Activated CD4-positive, alpha-beta T cell treated with anti-CD3 and anti-CD28 coated beads, Interleukin-2, amount 50 U/mL, for 48 hours (primary cell): ENCODE measurements at regions not wholly inside any gene's neighbourhood (a gene's known extent, or its start where the extent isn't known, plus 50 kb on each side); places are given as distances from the start of the nearest gene placed in this dataset.
"Not testable (repeated sequence)": the region's sequence is repeated elsewhere in the genome, so short reads cannot be mapped to it uniquely, and the experiment has no call there.

ENCODE experiments used
- DNase-seq, 2 experiments: peaks; one replicate each; pipeline ENCODE4 v3.0.0-alpha.2; 2020

GRCh38 chr12:4822572-4822971 is 87.1 kb upstream of the KCNA1 start:
- DNase-seq: no peak

- DNase-seq: no peak
These were observed 85.3 kb upstream of the KCNA1 start for GRCh38 chr12:4824380-4824779.

- DNase-seq: no peak
These were observed 84.5 kb upstream of the KCNA1 start for GRCh38 chr12:4825011-4825858.

DNA sequence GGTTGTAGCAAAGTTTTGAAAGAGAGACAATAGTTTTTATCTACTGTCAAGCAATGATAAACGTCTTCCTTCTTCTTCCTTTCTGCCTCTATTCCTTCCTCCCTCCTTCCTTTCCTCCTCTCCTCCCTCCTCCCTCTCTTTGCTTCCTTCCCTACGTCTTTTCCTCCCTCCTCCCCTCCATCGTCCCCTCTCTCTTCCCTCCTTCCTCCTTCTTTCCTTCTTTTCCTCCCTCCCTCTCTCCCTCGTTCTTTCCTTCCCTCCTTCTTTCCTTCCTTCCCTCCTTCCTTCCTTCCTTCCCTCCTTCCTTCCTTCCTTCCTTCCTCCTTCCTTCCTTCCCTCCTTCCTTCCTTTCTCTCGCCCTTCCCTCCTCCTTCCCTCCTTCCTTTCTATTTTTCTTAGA is 82.8 kb upstream of the KCNA1 start:
- no peak for DNase-seq

DNA sequence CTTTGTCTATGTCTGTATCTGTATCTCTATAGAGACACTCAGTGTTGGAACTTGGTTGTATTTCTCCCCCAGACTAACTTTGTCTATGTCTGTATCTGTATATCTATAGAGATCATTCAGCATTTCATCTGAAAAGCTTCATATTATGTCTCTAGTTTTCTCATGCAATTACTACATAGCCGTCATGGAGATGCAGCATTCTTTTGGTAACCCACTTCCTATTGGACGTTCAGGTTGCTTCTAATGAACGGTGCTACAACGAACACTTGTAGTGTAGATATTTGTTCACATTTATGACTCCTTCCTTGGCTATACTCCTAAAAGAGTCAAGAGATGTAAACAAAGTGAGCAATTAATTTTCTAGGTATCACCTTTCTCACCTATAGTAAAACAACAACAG is 81.5 kb upstream of the KCNA1 start:
- no peak for DNase-seq

- DNase-seq: no peak
These were observed 80.4 kb upstream of the KCNA1 start for GRCh38 chr12:4829161-4829792.

DNA sequence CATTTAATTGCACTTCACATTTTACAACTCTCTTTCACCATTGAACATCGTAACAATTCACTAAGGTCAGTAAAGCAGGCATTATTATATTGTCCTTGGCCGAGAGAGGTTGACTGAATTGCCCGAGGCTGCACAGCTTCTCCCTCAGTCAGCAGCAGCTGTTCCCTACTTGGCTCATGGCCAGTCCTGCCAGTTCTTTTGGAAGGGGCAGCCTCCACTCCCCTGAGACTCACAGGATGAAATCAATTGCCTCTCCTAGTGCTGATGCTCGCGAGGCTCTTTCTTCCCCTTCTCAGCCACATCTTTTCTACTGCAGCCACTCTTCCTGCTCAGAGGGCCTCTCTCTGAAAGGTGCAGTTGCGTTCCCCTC is 79.9 kb upstream of the KCNA1 start:
- DNase-seq: no peak

DNA sequence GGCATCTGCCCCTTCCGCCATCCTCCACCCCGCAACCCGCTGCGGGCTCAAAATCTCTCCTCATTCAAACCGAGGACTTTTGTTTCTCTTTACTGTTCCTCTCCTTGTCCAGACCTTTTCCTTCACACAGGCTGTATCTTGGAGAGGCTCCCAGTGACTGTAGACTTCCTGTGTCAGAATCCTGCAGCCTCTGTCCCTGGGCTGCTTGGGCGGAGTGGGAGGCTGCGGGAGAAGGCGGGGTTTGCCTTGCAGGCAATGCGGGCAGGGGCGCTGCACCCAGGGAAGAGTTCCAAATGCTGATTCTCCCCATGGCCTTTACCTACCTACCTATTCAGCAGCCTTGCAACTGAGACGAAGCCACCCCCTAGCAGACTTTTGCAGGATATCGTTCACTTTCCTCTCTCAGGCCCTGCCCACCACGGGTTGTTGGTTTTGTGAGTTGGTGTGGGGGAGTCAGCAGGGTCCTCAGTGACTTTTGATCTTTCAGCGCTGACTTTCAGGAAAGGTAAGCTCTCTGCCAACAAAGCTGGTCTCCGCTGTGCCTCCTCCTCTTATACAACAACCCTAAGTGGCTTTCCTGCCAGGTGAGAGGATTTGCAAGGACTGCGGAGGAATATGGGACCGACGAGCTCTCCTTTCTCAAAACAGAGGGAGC is 79.0 kb upstream of the KCNA1 start:
- no peak for DNase-seq

GRCh38 chr12:4833053-4833452 is 76.7 kb upstream of the KCNA1 start:
- no peak for DNase-seq

DNA sequence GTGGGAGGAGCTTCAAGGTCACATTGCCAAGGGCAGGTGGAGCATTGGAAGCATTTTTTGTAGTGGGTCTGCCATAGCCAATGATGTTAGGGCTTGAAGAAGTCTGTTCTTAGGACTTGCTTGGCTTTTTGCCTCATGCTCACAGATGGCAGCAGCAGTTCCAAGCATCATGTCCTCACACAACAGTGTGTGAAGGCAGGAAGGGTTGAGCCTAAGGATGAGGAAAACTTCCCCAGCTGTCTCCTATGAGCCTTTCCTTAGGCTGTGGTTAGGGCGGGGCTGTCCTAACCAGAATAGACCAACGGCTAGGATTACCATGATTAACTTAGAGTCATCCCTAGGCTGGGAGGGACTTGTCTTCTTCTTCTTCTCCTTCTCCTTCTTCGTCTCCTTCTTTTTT is 76.2 kb upstream of the KCNA1 start:
- DNase-seq: no peak

GRCh38 chr12:4842401-4842800 is 67.3 kb upstream of the KCNA1 start:
- DNase-seq: not testable (repeated sequence)

DNA sequence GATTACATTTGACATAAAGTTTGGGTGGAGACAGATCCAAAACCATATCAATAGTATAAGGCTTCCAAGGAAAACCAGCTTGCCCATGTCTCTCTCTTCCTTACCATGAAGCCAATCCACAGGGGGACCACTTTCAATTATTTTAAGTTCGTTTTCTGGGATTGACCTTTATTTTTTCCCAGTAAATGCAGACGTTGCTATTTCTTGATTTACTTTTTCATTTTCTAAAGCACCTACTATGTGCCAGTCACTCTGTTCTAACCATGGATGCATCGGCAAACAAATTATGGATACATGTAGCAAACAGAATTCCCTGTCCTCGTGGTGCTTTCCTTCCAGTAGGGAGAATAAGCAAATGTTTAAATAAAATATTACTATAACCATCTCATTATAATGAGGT is 65.8 kb upstream of the KCNA1 start:
- DNase-seq: no peak

DNA sequence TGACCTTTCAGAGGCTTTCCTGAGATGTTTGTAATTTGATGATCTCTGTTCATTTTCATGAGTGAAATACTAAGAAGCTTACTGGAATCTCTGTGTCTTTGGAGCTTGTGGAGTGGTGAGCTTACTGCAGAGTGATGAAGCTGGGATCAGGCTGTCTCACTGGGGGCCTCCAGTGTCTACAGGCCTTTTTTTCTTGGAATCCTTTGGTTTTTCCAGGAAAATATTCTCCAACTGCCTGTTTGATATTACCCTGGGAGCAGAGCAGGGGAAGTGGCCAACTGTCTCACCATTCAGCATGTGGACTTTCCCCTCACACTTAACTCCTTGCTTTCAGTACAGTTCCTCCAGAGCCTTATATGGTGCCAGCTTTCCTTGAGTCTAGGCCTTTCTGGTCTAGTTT is 62.0 kb upstream of the KCNA1 start:
- DNase-seq: no peak

- no peak for DNase-seq
These were observed 60.6 kb upstream of the KCNA1 start for GRCh38 chr12:4849115-4849541.

DNA sequence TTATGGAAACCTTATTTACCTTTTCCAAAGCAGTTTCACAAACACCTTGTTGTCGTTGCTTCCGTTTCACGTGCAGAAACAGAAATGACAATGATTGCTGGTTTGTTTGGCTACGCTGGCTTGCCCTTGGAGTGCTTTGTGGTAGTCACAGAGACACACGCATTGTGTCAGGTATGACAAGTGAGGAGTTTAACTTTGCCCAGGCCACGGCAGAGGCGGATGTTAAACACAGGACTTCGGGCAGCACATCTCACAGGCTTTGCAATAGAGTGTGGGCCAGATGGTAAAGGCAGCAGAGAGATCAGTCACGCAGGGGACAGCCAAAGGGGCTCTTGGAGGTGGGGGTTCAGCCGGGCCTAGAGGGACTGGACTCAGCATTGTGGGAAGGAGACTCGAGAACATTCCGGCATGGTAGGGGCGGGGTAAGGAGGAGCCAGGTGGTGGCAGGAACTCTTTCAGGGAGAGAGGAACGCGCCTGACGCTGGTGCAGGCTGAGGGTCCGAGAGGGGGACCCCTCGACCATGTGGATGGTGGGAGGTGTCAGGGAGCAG is 59.8 kb upstream of the KCNA1 start:
- no peak for DNase-seq

DNA sequence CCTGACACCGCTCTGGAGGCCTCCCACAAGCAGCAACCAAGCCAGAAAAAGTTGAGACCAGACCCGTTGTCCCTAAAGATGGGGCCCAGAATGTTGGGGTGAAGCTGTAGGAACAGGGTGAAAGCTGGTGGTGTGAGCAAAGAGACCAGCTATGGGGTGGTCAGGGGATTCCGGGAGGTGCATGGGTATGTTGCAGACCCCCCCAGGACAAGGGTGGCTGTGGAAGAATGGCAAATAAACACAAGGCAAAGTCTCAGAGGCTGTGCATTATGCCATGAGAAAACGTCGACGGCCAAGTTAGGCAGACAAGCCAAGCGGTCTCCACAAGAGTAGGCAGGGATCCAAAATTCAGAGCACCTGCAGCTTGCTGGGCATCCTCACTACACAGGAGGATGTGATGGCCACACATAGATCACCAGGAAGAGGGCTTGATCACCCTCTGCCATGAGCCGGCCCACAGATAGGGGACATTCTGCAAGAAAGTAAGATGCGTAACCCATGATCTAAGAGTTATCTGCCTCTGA is 58.8 kb upstream of the KCNA1 start:
- no peak for DNase-seq

- no peak for DNase-seq
These were observed 57.4 kb upstream of the KCNA1 start for GRCh38 chr12:4852308-4852707.

GRCh38 chr12:4852911-4853310 is 56.8 kb upstream of the KCNA1 start:
- DNase-seq: no peak

- DNase-seq: peak; percentile 31 to 50
These were observed 54.4 kb upstream of the KCNA1 start for GRCh38 chr12:4855121-4855924.

DNA sequence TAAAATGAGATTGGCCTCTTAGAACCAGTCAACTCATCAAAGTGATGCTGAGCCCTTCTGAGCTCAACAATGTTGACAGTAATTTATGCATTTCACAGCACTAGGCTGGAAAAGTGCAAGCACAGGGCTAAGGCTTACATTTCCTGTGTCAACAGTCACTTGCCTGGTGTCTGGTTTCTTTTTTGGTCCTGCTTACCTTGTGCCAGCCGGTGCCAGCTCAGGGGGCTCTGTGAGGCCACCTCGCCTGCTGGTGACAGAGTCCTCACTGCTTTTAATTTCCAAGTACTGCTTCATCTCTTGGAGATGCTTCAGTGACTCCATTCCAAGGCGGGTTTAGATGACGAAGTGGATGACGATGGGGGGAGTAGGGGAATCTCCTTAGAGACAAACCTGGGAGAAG is 53.1 kb upstream of the KCNA1 start:
- no peak for DNase-seq

GRCh38 chr12:4857472-4858291 is 52.0 kb upstream of the KCNA1 start:
- peak; percentile 81 to 84 for DNase-seq

DNA sequence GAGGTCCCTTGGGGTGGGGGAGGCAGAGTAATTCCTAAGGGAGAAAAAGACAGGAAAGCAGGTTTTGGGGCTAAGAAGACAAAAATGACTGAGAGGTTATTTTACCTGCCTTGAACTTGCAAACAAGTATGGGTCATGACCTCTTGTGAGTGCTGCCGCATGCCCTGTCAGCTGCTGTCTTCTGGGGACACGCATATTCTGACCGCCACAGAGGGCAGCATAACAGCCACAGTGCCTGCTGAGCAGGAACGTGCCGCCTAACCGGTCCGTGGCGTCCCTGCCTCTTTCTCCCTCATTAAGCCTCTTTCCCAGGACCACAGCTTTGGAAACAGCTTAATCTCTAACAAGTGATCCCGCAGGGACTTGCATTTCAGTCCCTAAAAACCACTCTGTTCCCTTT is 51.3 kb upstream of the KCNA1 start:
- no peak for DNase-seq
